Osteocyte (in vitro differentiated cells): ENCODE measurements at regions not wholly inside any gene's neighbourhood (a gene's known extent, or its start where the extent isn't known, plus 50 kb on each side); places are given as distances from the start of the nearest gene placed in this dataset.

Experiments used
- DNase-seq: peaks from one replicate; pipeline ENCODE4 v3.0.0; 2021; ENCODE audit warnings: mixed read lengths; ENCODE audit not compliant: unreplicated experiment; ENCODE audit errors: extremely low spot score
- H3K27ac Mint-ChIP-seq: one replicate; pipeline ENCODE4 v1.8.0; 2021; ENCODE audit warnings: mild to moderate bottlenecking, mixed read lengths; ENCODE audit not compliant: unreplicated experiment
- H3K27me3 Mint-ChIP-seq: one replicate; pipeline ENCODE4 v1.8.0; 2021; ENCODE audit warnings: mixed read lengths; ENCODE audit not compliant: unreplicated experiment
- H3K36me3 Mint-ChIP-seq: one replicate; pipeline ENCODE4 v1.8.0; 2021; ENCODE audit warnings: mixed read lengths; ENCODE audit not compliant: unreplicated experiment
- H3K4me1 Mint-ChIP-seq: one replicate; pipeline ENCODE4 v1.8.0; 2021; ENCODE audit warnings: mixed read lengths; ENCODE audit not compliant: unreplicated experiment
- H3K4me3 Mint-ChIP-seq: one replicate; pipeline ENCODE4 v1.8.0; 2021; ENCODE audit warnings: mild to moderate bottlenecking, moderate library complexity, mixed read lengths; ENCODE audit not compliant: unreplicated experiment
- H3K9me3 Mint-ChIP-seq: one replicate; pipeline ENCODE4 v1.8.0; 2021; ENCODE audit warnings: mixed read lengths; ENCODE audit not compliant: unreplicated experiment
- CTCF ChIP-seq: fragments of 200-600 bp; sonication (generic); IDR thresholded peaks from 2 replicates; pipeline ENCODE4 v1.5.0; 2021; ENCODE audit warnings: antibody characterized with exemption, mild to moderate bottlenecking, moderate library complexity

DNA sequence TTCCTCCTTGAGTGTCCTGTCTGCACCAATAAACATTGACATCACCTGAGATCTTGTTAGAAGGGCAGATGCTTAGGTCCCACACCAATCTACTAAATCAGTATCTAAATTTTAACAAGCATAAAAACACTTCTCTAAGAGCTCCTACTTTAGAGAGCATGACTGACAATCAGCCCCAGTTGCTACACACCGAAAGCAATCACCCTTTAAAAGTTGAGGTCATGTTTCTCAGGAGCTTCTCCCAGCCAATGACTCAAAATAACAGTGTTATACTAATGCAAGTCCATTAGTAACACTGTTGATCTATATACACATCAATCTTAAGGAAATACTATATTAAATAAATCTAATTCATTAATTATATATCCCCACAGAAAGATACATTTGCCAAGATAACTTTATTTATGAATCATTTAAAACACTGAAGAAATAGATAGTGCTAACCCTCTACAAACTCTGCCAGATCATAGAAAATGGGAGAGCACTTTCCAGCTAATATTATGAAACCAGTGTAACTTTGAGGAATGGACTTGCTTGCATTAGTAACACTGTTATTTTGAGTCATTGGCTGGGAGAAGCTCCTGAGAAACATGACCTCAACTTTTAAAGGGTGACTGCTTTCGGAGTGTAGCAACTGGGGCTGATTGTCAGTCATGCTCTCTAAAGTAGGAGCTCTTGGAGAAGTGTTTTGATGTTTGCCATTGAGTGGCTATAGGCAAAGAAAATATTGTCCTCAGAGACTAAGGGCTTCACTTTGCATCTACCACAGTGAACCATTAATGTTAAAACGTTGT, 109.8 kb upstream of the HDX start:
- H3K4me3 Mint-ChIP-seq = no peak overlapping the region
- no peaks in the 10 kb centered on the region for H3K4me1 Mint-ChIP-seq
- TF ChIP-seq CTCF = no peak
- H3K36me3 Mint-ChIP-seq = no peaks in the 10 kb centered on the region
- no peaks in the 10 kb centered on the region for H3K27me3 Mint-ChIP-seq
- no peak for DNase-seq
- H3K27ac Mint-ChIP-seq = no peak overlapping the region
- H3K9me3 Mint-ChIP-seq = peaks cover 14% of the 10 kb centered on the region

DNA sequence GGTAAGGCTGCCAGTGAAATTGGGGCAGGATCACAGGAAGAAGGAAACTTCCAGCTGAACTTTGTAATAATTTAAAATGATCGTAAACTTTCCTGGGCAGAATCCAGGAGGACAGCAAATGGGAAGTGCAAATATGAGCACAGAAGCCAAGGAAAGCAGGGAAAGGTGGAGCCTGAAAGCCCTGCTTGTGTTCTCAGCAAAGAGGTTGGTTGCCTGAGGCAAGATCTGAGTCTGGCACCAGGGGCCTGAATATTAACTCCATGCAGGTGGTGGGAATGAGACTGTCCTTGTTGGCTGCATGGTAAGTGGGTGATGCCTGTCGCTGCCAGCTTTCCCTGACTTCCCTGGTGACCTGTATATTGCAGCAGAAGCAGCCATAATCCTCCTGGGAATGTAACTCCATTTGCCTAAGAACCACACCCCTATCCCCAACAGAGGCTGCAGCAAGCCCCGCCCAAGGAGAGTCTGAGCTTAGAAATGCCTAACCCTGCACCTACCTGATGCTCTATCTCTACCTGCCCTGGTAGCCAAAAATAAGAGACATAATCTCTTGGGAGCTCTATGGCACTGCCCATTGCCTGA, 132.0 kb upstream of the HDX start:
- Mint-ChIP-seq H3K4me1 (no peaks in the 10 kb centered on the region), H3K9me3 (peaks cover 10% of the 10 kb centered on the region), H3K36me3 (no peaks in the 10 kb centered on the region), H3K27ac (no peak overlapping the region), H3K4me3 (no peak overlapping the region), H3K27me3 (no peaks in the 10 kb centered on the region)
- no peak for TF ChIP-seq CTCF
- DNase-seq = no peak

GRCh38 chrX:84666086-84666485, 163.8 kb upstream of the HDX start:
- Mint-ChIP-seq H3K4me1 (no peaks in the 10 kb centered on the region), H3K4me3 (no peak overlapping the region), H3K36me3 (no peaks in the 10 kb centered on the region), H3K9me3 (peaks cover 9% of the 10 kb centered on the region), H3K27me3 (no peaks in the 10 kb centered on the region), H3K27ac (no peak overlapping the region)
- TF ChIP-seq CTCF = no peak
- no peak for DNase-seq

- no peak for TF ChIP-seq CTCF
These were observed 188.0 kb upstream of the HDX start for GRCh38 chrX:84690228-84690627.

DNA sequence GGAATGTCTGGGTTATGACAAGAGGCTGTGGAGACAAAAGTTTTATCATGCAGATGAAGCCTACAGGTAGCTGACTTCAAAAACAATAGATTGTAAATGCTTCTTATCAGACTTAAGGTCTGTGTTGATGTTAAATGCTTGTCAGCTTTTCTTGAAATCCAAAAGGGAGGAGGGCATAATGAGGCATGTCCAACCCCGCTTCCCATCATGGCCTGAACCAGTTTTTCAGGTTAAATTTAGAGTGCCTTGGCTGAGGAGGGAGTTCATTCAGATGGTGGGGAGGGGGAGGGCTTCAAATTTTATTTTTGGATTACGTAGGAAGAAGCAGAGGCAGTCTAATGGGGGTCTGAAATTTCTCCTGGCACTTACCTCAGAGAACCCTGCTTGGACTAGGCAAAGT, 207.7 kb upstream of the HDX start:
- H3K36me3 Mint-ChIP-seq = no peaks in the 10 kb centered on the region
- H3K27me3 Mint-ChIP-seq = no peaks in the 10 kb centered on the region
- H3K4me3 Mint-ChIP-seq = no peak overlapping the region
- DNase-seq = no peak
- H3K9me3 Mint-ChIP-seq = no peaks in the 10 kb centered on the region
- H3K27ac Mint-ChIP-seq = no peak overlapping the region
- no peaks in the 10 kb centered on the region for H3K4me1 Mint-ChIP-seq
- TF ChIP-seq CTCF = no peak

More at GRCh38 chrX:84690228-84690627, 188.0 kb upstream of the HDX start:
- DNase-seq = no peak
- H3K27me3 Mint-ChIP-seq = no peaks in the 10 kb centered on the region
- no peaks in the 10 kb centered on the region for H3K9me3 Mint-ChIP-seq
- no peaks in the 10 kb centered on the region for H3K36me3 Mint-ChIP-seq
- H3K4me1 Mint-ChIP-seq = no peaks in the 10 kb centered on the region
- no peak overlapping the region for H3K4me3 Mint-ChIP-seq
- no peak overlapping the region for H3K27ac Mint-ChIP-seq
